ENCODE measurements at regions not wholly inside any gene's neighbourhood (a gene's known extent, or its start where the extent isn't known, plus 50 kb on each side); places are given as distances from the start of the nearest gene placed in this dataset.

DNA sequence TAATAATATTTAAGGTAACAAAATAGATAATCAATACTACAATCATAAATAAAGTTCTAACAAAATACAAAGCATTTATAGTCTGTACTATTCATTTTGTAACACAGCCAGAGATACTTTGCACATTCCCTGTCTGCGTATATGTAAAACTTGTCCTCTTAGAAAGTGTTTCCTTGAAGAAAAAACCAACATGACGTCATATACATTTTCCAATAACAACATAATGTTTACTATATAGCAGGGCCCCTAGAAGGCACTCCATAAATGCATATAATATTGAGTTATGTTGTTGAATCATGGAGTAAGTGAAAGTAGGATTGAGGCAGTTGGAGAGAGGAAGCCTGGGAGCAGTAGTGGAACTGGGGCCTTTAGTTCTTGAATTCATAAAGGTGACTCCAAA is 371.4 kb upstream of the HTR2A start:
- no peaks in the 10 kb centered on the region for H3K4me1 ChIP-seq (replicated peaks in 1 of 2)
- H3K36me3 ChIP-seq (replicated peaks in 1 of 2) = no peaks in the 10 kb centered on the region
- H3K9me3 ChIP-seq (replicated peaks in 1 of 3) = no peaks in the 10 kb centered on the region
- no peak for DNase-seq
- no peak overlapping the region for H3K4me3 ChIP-seq
- H3K27me3 ChIP-seq = no peaks in the 10 kb centered on the region
- 84 to 86% (median 86%) methylated on average over 2 of the region's 2 CpGs for WGBS, 4 donors
- no peak for TF ChIP-seq POLR2A (IDR thresholded peaks at IDR 0.05)
- TF ChIP-seq, protein P1, sequence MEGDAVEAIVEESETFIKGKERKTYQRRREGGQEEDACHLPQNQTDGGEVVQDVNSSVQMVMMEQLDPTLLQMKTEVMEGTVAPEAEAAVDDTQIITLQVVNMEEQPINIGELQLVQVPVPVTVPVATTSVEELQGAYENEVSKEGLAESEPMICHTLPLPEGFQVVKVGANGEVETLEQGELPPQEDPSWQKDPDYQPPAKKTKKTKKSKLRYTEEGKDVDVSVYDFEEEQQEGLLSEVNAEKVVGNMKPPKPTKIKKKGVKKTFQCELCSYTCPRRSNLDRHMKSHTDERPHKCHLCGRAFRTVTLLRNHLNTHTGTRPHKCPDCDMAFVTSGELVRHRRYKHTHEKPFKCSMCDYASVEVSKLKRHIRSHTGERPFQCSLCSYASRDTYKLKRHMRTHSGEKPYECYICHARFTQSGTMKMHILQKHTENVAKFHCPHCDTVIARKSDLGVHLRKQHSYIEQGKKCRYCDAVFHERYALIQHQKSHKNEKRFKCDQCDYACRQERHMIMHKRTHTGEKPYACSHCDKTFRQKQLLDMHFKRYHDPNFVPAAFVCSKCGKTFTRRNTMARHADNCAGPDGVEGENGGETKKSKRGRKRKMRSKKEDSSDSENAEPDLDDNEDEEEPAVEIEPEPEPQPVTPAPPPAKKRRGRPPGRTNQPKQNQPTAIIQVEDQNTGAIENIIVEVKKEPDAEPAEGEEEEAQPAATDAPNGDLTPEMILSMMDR (IDR thresholded peaks at IDR 0.05) = no peak
- no peak overlapping the region for H3K27ac ChIP-seq
- intact Hi-C loops (cut with DNase I) = no loop called here

DNA sequence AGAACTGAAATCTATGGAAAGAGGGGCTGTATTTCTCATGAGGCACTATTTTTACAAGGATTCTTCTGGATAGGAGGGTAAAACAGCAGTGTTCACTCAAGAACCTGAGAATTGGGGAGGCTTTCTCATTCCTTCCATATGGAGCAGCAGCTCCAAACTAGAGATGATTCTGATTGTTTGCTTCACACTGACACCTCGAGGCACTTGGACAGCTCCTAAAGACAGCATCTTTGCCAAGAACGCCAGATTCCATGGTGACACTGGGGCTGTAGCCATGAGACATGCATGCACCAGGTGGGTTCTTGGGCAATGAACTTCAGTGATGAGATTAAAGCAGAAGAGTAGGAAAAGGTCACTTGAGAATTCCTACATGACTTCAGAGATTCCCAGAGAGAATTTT is 361.5 kb upstream of the HTR2A start:
- no peak for DNase-seq
- Histone ChIP-seq H3K36me3 (replicated peaks in 1 of 2) (no peaks in the 10 kb centered on the region), H3K9me3 (replicated peaks in 1 of 3) (no peaks in the 10 kb centered on the region), H3K4me3 (no peak overlapping the region), H3K4me1 (replicated peaks in 1 of 2) (no peaks in the 10 kb centered on the region), H3K27ac (no peak overlapping the region), H3K27me3 (no peaks in the 10 kb centered on the region)
- WGBS, 4 donors = 0 to 65% (median 61%) methylated on average over 1 to 2 of the region's 2 CpGs
- intact Hi-C loops (cut with DNase I) = no loop called here
- no peak for TF ChIP-seq POLR2A (IDR thresholded peaks at IDR 0.05)
- TF ChIP-seq, protein P1 (IDR thresholded peaks at IDR 0.05) = no peak

DNA sequence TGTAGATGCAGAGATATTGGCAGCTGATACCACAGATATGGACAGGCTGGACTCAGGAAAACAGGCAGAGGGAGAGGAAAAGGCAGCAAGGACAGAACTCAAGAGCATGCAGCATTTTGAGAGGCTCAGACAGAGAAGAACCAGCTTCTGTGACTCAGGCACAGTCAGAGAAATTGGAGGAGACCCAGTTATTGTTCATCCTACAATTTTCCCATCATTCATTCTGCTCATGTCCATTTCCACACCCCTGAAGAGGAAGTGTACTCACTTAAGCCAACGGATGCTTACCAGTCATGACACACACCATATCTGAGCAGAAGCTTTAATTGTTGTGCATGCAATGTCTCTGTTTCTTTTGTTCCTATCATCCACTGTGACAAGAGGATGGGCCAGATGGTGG is 359.8 kb upstream of the HTR2A start:
- no peak for DNase-seq
- H3K27me3 ChIP-seq = no peaks in the 10 kb centered on the region
- H3K36me3 ChIP-seq (replicated peaks in 1 of 2) = no peaks in the 10 kb centered on the region
- no peak overlapping the region for H3K4me3 ChIP-seq
- no peak for TF ChIP-seq POLR2A (IDR thresholded peaks at IDR 0.05)
- TF ChIP-seq, protein P1 (IDR thresholded peaks at IDR 0.05) = no peak
- no peaks in the 10 kb centered on the region for H3K4me1 ChIP-seq (replicated peaks in 1 of 2)
- intact Hi-C loops (cut with DNase I) = no loop called here
- 42 to 78% (median 67%) methylated on average over 1 of the region's 1 CpG for WGBS, 4 donors
- H3K9me3 ChIP-seq (replicated peaks in 1 of 3) = no peaks in the 10 kb centered on the region
- no peak overlapping the region for H3K27ac ChIP-seq

DNA sequence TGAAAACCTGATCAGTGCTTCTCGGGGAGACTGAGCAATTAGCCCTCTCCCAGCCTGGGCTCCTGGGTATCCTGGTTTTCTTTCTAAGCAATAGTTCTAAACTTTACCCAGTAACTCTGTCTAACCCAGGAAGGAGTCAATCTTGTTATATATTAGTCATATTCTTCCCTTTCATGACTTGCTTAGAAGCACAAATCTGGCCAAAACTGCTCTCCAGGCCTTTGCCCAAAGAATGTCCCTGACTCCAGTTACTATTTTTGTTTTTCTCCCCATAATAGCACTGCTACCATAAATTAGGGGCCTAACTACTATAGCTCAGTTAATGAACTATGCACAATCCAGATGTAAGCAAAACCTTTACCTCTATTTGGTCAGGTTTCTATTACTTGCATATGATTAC is 355.8 kb upstream of the HTR2A start:
- no peaks in the 10 kb centered on the region for H3K27me3 ChIP-seq
- no peak overlapping the region for H3K27ac ChIP-seq
- H3K4me1 ChIP-seq (replicated peaks in 1 of 2) = no peaks in the 10 kb centered on the region
- DNase-seq = no peak
- intact Hi-C loops (cut with DNase I) = no loop called here
- 79 to 100% (median 92%) methylated on average over 1 of the region's 1 CpG for WGBS, 4 donors
- no peaks in the 10 kb centered on the region for H3K36me3 ChIP-seq (replicated peaks in 1 of 2)
- TF ChIP-seq, protein P1 (IDR thresholded peaks at IDR 0.05) = no peak
- TF ChIP-seq POLR2A (IDR thresholded peaks at IDR 0.05) = no peak
- H3K4me3 ChIP-seq = no peak overlapping the region
- H3K9me3 ChIP-seq (replicated peaks in 1 of 3) = no peaks in the 10 kb centered on the region

Measured in adrenal gland (tissue), 9 donors.